ENCODE measurements at regions not wholly inside any gene's neighbourhood (a gene's known extent, or its start where the extent isn't known, plus 50 kb on each side); places are given as distances from the start of the nearest gene placed in this dataset.

DNA sequence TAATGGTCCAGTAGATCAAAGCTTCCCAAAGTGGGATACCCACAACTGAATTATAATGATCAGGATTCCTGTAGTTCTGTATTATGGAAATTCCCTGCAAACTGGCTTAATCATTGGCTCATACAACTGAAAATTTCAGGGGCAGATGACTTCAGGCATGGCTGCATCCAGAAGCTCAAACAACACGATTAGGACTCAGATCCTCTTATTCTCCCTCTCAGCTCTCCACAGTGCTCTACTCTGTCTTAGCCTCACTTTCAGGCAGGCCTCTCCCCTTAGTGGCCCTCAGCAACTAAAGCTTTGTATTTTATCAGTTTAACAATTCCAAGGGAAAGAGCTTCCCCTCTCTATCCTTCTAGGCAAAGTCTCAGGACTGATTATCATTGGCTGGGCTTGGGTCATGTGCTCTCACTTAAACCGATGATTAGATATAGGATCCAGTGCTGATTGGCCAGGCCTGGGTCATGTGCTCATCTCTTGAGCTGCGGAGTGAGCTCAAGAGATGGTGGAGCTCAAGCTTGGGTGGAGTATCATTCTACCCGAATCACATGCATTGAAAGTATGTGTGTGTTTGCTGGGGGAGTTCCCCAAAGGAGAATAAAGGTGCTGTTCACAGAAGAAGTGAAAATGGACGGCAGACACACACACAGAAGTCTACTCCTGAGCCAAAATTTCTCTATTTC, 57.9 kb upstream of the RUNX3 start:
- TF ChIP-seq EZH2 (IDR thresholded peaks at IDR 0.05) (no peak), POLR2AphosphoS5 (IDR thresholded peaks at IDR 0.05; ENCODE audit: borderline replicate concordance, low read depth, low read length) (no peak), FOXP2 (optimal IDR thresholded peaks at IDR 0.05; ENCODE audit: control extremely low read depth, extremely low read length, insufficient read depth) (no peak)
